ENCODE measurements at regions not wholly inside any gene's neighbourhood (a gene's known extent, or its start where the extent isn't known, plus 50 kb on each side); places are given as distances from the start of the nearest gene placed in this dataset.

DNA sequence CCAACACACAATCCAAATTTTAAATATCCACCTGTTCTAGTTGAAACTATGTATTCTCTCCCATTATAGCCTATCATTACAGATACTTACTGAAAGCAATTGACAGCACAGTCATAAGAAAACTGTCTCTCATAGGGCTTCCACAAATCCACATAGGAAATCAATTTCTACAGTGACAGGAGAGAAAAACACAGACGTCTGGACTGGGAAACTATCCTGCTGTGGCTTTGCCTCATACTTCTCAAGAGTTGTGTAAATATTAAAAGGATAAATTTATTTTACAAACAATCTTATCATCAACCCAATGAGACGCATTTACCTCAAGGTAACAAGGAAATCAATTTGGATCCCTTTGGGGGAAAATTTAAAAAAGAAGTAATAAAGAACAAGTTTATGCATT, 517.5 kb downstream of the EFNA5 start:
- TF ChIP-seq BHLHE40 (IDR thresholded peaks at IDR 0.05; ENCODE audit: borderline replicate concordance) (no peak), SP1 (IDR thresholded peaks at IDR 0.05) (no peak), FOXK2 (IDR thresholded peaks at IDR 0.05) (no peak), NFRKB (IDR thresholded peaks at IDR 0.05) (no peak), FOXM1 (IDR thresholded peaks at IDR 0.05; ENCODE audit: borderline replicate concordance) (no peak), ZNF384 (IDR thresholded peaks at IDR 0.05) (no peak), ARNT (IDR thresholded peaks at IDR 0.05) (no peak), TARDBP (IDR thresholded peaks at IDR 0.05) (no peak), CTBP1 (IDR thresholded peaks at IDR 0.05; ENCODE audit: borderline replicate concordance) (no peak), ELF4 (IDR thresholded peaks at IDR 0.05) (no peak), L3MBTL2 (conservative IDR thresholded peaks at IDR 0.05) (no peak), SUZ12 (IDR thresholded peaks at IDR 0.05) (no peak), FOXA1 (IDR thresholded peaks at IDR 0.05) (no peak)
- TF ChIP-seq, protein P1, sequence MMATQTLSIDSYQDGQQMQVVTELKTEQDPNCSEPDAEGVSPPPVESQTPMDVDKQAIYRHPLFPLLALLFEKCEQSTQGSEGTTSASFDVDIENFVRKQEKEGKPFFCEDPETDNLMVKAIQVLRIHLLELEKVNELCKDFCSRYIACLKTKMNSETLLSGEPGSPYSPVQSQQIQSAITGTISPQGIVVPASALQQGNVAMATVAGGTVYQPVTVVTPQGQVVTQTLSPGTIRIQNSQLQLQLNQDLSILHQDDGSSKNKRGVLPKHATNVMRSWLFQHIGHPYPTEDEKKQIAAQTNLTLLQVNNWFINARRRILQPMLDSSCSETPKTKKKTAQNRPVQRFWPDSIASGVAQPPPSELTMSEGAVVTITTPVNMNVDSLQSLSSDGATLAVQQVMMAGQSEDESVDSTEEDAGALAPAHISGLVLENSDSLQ (IDR thresholded peaks at IDR 0.05) = no peak

All from HEK293T (cell line).